ENCODE measurements at regions not wholly inside any gene's neighbourhood (a gene's known extent, or its start where the extent isn't known, plus 50 kb on each side); places are given as distances from the start of the nearest gene placed in this dataset.

GRCh38 chr4:11232015-11232414, 196.7 kb downstream of the HS3ST1 start:
- Mint-ChIP-seq H3K36me3 (ENCODE audit: unreplicated experiment) (no peaks in the 10 kb centered on the region), H3K27ac (ENCODE audit: unreplicated experiment) (no peak overlapping the region), H3K9me3 (ENCODE audit: unreplicated experiment) (peaks cover 3% of the 10 kb centered on the region), H3K4me1 (ENCODE audit: unreplicated experiment) (no peaks in the 10 kb centered on the region), H3K27me3 (ENCODE audit: unreplicated experiment) (no peaks in the 10 kb centered on the region), H3K4me3 (ENCODE audit: unreplicated experiment) (no peak overlapping the region)
- TF ChIP-seq CTCF (IDR thresholded peaks at IDR 0.05), result no peak
- DNase-seq (ENCODE audit: extremely low spot score, unreplicated experiment), result no peak

GRCh38 chr4:11230866-11231265, 197.8 kb downstream of the HS3ST1 start:
- peaks cover 9% of the 10 kb centered on the region for H3K9me3 Mint-ChIP-seq (ENCODE audit: unreplicated experiment)
- H3K27me3 Mint-ChIP-seq (ENCODE audit: unreplicated experiment), result no peaks in the 10 kb centered on the region
- no peaks in the 10 kb centered on the region for H3K36me3 Mint-ChIP-seq (ENCODE audit: unreplicated experiment)
- H3K4me1 Mint-ChIP-seq (ENCODE audit: unreplicated experiment), result no peaks in the 10 kb centered on the region
- no peak overlapping the region for H3K27ac Mint-ChIP-seq (ENCODE audit: unreplicated experiment)
- H3K4me3 Mint-ChIP-seq (ENCODE audit: unreplicated experiment), result no peak overlapping the region
- TF ChIP-seq CTCF (IDR thresholded peaks at IDR 0.05), result no peak
- no peak for DNase-seq (ENCODE audit: extremely low spot score, unreplicated experiment)

GRCh38 chr4:11228530-11228929, 200.2 kb downstream of the HS3ST1 start:
- Mint-ChIP-seq H3K27ac (ENCODE audit: unreplicated experiment) (no peak overlapping the region), H3K36me3 (ENCODE audit: unreplicated experiment) (no peaks in the 10 kb centered on the region), H3K9me3 (ENCODE audit: unreplicated experiment) (peaks cover 17% of the 10 kb centered on the region), H3K4me3 (ENCODE audit: unreplicated experiment) (no peak overlapping the region), H3K27me3 (ENCODE audit: unreplicated experiment) (no peaks in the 10 kb centered on the region), H3K4me1 (ENCODE audit: unreplicated experiment) (no peaks in the 10 kb centered on the region)
- no peak for DNase-seq (ENCODE audit: extremely low spot score, unreplicated experiment)
- no peak for TF ChIP-seq CTCF (IDR thresholded peaks at IDR 0.05)

- H3K36me3 Mint-ChIP-seq (ENCODE audit: unreplicated experiment), result no peaks in the 10 kb centered on the region
- TF ChIP-seq CTCF (IDR thresholded peaks at IDR 0.05), result no peak
- H3K4me1 Mint-ChIP-seq (ENCODE audit: unreplicated experiment), result no peaks in the 10 kb centered on the region
- H3K4me3 Mint-ChIP-seq (ENCODE audit: unreplicated experiment), result no peak overlapping the region
- H3K27ac Mint-ChIP-seq (ENCODE audit: unreplicated experiment), result no peak overlapping the region
- no peak for DNase-seq (ENCODE audit: extremely low spot score, unreplicated experiment)
- H3K9me3 Mint-ChIP-seq (ENCODE audit: unreplicated experiment), result peaks cover 26% of the 10 kb centered on the region
- H3K27me3 Mint-ChIP-seq (ENCODE audit: unreplicated experiment), result no peaks in the 10 kb centered on the region
These were observed 205.4 kb downstream of the HS3ST1 start for GRCh38 chr4:11223311-11223710.

GRCh38 chr4:11218692-11219091, 210.0 kb downstream of the HS3ST1 start:
- no peak for TF ChIP-seq CTCF (IDR thresholded peaks at IDR 0.05)
- Mint-ChIP-seq H3K9me3 (ENCODE audit: unreplicated experiment) (peaks cover 14% of the 10 kb centered on the region), H3K27me3 (ENCODE audit: unreplicated experiment) (no peaks in the 10 kb centered on the region), H3K4me1 (ENCODE audit: unreplicated experiment) (no peaks in the 10 kb centered on the region), H3K36me3 (ENCODE audit: unreplicated experiment) (no peaks in the 10 kb centered on the region), H3K27ac (ENCODE audit: unreplicated experiment) (no peak overlapping the region), H3K4me3 (ENCODE audit: unreplicated experiment) (no peak overlapping the region)
- DNase-seq (ENCODE audit: extremely low spot score, unreplicated experiment), result no peak
